NCI-H2029 (cell line): ENCODE measurements at regions not wholly inside any gene's neighbourhood (a gene's known extent, or its start where the extent isn't known, plus 50 kb on each side); places are given as distances from the start of the nearest gene placed in this dataset.

Experiments used
- DNase-seq: peaks from one replicate; lab custom pipeline; 2025; lab: John Stamatoyannopoulos, UW

- DNase-seq, result no peak
Observed at GRCh38 chr7:28231176-28231575, 50.6 kb upstream of the JAZF1 start.

DNA sequence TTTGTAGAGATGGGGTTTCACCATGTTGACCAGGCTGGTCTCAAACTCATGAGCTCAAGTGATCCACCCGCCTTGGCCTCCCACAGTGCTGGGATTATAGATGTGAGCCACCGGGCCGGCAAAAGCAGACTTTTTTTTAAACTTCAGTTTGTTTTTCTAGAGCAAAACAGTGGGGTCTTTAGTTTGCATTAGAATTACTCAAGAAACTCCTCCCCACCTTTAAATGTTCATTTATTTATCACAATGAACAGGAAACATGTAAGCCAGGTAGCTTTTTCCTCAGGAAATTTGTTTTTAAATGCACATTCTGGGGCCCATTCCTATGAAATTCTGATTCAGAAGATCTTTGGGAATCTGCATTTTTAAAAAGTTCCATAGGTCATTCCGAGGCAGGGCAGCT, 56.0 kb upstream of the JAZF1 start:
- DNase-seq, result no peak

- DNase-seq, result no peak
Observed at GRCh38 chr7:28237363-28237762, 56.8 kb upstream of the JAZF1 start.

DNA sequence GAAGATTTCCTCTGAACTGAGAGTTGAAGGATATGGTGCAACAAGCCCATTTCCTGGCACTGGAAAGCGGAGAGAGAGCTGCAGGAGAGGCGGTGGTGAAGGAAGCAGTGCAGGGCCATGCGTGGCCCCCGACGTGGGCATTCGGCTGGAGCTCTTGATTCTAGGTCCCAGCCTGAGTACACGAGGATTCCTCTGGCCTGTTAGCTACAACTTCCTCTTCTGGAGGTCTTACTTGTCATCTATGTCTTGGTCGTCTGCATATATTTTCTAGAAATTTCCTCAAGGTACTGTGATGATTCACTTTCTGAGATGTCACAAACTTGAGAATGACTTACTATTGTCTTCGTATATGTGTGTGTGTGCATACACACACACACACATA, 59.2 kb upstream of the JAZF1 start:
- no peak for DNase-seq

DNA sequence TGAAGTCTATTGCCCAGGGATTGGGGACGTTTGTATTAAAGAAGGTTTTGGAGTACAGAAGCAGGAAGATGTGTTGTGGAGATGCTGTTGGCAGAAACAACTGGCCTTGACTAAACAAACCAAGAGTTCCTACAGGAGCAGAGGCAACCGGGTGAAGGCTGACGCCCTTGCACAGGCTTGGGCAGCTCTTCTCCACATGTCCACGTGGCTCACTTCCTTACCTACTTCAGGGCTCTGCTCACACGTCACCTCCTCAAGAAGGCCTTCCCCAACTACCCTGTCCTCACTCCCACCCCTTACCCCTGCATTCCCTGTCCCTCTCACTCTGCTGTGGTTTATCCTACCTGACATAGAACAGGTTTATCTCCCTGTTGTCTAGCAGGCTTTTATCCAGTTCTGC, 59.9 kb upstream of the JAZF1 start:
- DNase-seq, result no peak

GRCh38 chr7:28243861-28244260, 63.3 kb upstream of the JAZF1 start:
- no peak for DNase-seq

- DNase-seq, result peak; percentile 57
Observed at GRCh38 chr7:28245123-28245878, 64.7 kb upstream of the JAZF1 start.

GRCh38 chr7:28246921-28247461, 66.4 kb upstream of the JAZF1 start:
- DNase-seq, result no peak

GRCh38 chr7:28258240-28258639, 77.6 kb upstream of the JAZF1 start:
- peak; percentile 17 for DNase-seq

DNA sequence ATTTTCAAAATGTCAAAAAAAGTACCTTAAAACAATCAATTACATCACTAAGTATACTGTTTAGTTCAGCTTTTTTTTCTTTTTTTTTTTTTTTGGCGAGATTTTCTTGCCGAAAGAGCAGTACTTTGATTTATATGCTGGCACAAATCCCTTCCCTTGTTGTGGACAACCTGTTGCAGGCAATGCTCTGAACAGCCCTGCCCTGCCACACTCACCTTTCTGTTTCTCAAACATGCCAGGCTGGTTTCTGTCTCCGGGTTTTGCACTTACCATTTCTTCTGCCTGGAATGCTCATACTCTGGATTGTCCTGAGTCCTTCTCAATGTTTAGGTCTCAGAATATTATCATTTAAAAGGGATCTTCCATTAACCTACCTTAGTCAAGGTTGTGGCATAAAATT, 80.4 kb upstream of the JAZF1 start:
- DNase-seq, result no peak

DNA sequence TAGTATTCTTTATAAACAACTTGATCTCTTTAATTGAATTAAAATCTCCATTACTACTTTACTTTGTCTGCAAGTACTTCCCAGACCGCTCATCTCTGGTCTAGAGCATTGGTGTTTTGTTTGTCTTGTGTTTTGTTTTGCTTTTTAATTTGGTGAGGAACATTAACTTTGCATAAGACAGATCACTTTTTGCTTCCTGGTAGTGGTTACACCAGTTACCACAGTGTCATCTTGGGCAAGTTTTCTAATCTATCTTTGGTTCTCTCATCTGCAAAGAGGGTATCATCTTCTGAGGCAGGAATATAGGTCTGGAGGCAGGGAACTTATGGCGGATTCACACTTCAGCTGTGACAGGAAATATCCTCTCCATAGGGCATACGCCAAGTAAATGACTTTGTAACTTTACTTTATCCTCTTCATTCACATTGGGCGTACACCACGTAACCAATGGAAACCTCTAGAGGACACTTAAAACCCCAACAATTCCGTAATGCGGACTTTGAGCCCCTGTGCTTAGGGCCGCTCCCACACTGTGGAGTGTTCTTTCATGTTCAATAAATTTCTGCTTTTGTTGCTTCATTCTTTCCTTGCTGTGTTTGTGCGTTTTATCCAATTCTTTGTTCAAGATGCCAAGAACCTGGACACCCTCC, 83.2 kb upstream of the JAZF1 start:
- no peak for DNase-seq

DNA sequence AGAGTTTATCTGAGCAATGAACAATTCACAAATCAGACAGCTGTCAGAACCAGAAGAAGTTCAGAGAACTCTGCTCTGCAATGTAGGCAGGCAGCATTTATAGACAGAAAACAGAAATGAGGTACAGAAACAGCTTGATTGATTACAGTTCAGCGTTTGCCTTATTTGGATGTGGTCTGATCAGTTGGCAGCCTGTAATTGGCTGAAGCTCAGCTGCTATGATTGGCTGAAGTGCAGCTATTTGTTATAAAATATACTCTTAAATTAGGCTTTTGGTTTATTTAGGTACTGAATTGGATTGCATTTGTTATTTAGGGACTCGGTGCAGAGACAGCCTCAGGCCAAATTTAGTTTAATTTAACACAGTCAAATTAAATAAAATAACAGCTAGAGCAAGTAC, 85.8 kb upstream of the JAZF1 start:
- DNase-seq, result no peak

DNA sequence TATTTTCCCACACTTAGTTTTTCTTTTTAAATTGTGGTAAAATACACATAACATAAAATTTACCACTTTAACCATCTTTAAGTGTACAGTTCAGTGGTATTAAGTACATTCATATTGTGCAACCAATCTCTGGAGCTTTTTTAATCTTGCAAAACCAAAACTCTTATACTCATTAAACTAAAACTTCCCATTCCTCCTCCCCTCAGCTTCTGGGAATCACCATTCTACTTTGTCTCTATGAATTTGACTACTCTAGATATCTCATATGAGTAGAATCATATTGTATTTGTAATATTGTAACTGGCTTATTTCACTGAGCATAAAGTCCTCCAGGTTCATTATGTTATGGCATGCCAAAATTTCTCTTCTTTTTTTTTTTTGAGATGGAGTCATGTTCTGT, 86.4 kb upstream of the JAZF1 start:
- no peak for DNase-seq

DNA sequence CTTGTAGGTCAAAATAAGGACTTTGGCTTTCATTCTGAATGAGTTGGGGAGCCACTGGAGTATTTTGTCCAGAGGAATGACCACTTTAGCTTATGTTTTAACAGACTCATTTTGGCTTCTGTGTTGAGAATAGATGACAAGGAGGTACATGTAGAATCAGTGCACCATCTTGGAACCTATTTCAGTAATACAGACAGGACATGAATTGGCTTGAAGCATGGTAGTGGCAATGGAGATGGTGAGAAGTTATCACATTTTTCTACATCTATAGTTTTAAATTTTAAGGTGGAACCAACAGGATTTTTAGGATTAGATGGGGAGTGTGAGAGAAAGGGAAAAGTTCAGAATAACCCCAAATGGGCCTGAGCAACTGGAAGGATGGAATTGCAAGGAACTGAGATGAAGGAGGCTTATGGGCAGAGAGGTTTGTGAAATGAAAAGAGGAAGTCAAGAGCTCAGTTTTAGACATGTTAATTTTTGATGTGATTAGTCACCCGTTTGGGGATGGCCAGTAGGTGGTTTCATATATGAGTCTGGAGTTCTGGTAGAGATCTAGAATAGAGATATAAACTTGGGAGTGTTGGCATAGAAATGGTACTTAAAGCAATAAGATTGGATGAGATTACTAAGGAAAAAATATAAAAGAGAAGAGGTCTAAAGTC, 89.2 kb upstream of the JAZF1 start:
- no peak for DNase-seq

GRCh38 chr7:28270536-28270935, 89.9 kb upstream of the JAZF1 start:
- DNase-seq, result no peak

DNA sequence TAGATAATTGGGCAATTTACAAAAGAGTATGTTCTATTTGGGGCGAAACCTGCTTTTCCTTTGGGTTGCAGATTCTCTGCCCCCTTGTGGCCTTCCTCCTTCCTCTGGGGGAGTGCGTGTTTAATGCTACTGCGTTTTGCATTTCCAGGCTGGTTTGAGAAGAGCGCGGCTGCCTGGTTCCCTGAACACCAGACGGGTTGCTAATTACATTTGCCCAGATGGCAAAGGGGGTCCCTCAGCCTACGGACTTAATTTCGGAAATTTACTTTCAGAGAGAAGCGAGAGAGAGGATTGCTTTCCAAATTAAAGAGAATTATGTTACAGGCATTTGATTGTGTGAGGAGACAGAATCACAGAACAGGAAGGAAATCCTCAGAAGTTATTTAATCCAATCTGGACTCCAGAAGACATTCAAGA, 91.9 kb upstream of the JAZF1 start:
- DNase-seq, result no peak

DNA sequence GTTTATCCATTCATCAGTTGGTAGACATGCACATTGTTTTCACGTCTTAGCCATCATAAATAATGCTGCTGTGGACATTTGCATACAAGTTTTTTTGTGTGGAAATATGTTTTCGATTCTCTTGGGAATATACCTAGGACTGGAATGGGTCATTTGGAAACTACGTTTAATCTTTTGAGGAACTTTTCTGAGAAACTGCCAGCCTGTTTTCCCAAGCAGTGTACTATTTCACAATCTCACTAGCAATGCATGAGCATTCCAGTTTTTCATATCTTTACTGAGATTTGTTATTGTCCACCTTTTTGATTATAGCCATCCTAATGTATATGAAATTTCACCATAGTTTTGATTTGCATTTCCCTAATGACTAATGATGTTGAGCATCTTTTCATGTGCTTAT, 95.7 kb upstream of the JAZF1 start:
- DNase-seq, result no peak

DNA sequence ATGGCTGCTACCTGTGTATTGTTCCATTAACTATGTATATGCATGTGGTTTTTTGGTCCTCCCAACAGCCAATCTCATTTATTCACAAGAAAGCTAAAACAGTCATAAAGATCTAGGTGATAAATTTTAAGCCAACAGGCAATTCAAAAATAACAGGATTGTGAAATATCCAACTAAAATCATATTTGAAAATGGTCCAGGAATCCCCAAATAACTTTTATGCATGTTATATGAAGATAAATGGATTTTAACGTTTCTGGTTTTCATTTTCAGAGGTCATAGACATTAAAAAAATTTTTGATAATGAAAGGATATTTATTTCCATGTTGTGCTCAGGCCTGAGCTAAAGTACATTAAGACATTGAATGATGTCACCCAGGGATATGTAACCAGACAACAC, 96.8 kb upstream of the JAZF1 start:
- DNase-seq, result no peak

- DNase-seq, result no peak
Observed at GRCh38 chr7:28277958-28278357, 97.4 kb upstream of the JAZF1 start.

DNA sequence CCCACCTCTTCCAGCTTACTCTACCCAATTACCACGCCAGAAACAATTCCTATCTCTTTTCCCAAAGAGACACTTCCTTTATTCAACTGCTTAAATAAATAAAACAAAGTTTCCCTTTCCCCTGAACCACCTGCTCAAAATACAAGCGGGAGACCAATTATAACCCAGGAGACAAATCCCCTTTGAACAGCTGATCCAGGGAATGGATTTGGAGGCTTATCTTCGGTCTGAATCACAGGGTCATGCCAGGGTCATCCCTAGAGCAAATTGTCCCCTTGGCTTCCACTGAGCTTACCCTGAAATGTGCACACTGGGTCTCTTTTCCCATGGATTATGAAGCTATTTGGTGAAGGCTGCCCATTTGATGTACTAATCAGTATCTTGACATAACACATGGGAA, 99.9 kb upstream of the JAZF1 start:
- DNase-seq, result no peak

DNA sequence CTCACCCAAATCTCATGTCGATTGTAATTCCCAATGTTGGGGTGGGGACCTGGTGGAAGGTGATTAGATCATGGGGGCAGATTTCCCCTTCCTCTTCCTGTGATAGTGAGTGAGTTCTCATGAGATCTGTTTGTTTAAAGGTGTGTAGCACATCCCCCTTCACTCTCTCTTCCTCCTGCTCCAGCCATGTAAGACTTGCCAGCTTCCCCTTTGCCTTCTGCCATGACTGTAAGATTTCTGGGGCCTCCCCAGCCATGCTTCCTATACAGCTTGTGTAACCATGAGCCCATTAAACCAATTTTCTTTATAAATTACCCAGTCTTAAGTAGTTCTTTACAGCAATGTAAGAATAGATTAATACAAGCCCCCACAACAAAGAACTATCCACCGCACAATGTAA, 109.9 kb upstream of the JAZF1 start:
- DNase-seq, result no peak

GRCh38 chr7:28291559-28291958, 111.0 kb upstream of the JAZF1 start:
- no peak for DNase-seq

DNA sequence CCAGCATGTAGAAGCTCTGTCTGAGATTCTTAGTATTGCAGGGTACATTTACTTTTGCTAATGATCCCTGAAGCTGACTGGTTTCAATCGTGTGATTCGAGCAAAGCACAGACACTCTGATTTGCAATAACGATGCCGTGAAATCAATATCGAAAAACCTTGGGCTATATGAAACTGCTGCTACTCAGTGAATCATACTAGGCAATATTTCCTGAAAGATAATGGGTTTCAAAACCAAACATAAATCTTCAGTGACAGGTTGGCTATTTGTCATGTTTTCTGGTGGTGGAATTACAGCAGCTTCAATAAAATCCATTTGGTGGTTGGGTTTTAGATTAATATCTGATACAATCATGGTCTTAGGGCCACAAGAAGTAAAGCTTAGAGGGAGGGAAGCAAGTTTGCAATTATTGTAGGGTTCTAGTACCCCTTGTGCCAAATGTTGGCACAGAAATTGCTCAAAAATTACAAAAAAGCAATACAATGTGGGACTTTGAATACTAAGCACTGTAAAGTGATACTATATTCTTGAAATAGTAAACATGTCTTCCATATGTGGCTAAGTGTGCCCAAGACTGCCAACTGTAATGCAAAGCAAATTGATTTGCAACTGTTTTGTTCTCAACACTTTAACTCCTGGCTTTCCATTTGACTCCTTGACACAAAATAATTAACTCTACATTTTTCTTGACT, 112.4 kb upstream of the JAZF1 start:
- no peak for DNase-seq
